ENCODE measurements at regions not wholly inside any gene's neighbourhood (a gene's known extent, or its start where the extent isn't known, plus 50 kb on each side); places are given as distances from the start of the nearest gene placed in this dataset.

- H3K9me3 ChIP-seq (ENCODE audit: control insufficient read depth, low read depth, low read length): no peaks in the 10 kb centered on the region
- H3K9ac ChIP-seq (ENCODE audit: low read length): no peak overlapping the region
- H3K27ac ChIP-seq (ENCODE audit: low read length): no peak overlapping the region
- H3K27me3 ChIP-seq (ENCODE audit: control insufficient read depth, insufficient read depth, low read length): no peaks in the 10 kb centered on the region
- H3K36me3 ChIP-seq (ENCODE audit: control insufficient read depth, low read depth, low read length): no peaks in the 10 kb centered on the region
- no peak overlapping the region for H3K4me3 ChIP-seq (ENCODE audit: low read length)
- H3K4me1 ChIP-seq (ENCODE audit: control insufficient read depth, low read depth, low read length): no peaks in the 10 kb centered on the region
These were observed 1135.7 kb downstream of the IGSF11 start for GRCh38 chr3:117898722-117899522.

- H3K9ac ChIP-seq (ENCODE audit: low read length): no peak overlapping the region
- H3K27me3 ChIP-seq (ENCODE audit: control insufficient read depth, insufficient read depth, low read length): no peaks in the 10 kb centered on the region
- H3K36me3 ChIP-seq (ENCODE audit: control insufficient read depth, low read depth, low read length): no peaks in the 10 kb centered on the region
- H3K9me3 ChIP-seq (ENCODE audit: control insufficient read depth, low read depth, low read length): no peaks in the 10 kb centered on the region
- H3K4me1 ChIP-seq (ENCODE audit: control insufficient read depth, low read depth, low read length): no peaks in the 10 kb centered on the region
- no peak overlapping the region for H3K27ac ChIP-seq (ENCODE audit: low read length)
- H3K4me3 ChIP-seq (ENCODE audit: low read length): no peak overlapping the region
These were observed 1131.4 kb downstream of the IGSF11 start for GRCh38 chr3:117903226-117903625.

GRCh38 chr3:117910820-117911521, 1123.7 kb downstream of the IGSF11 start:
- Histone ChIP-seq H3K27me3 (ENCODE audit: control insufficient read depth, insufficient read depth, low read length) (no peaks in the 10 kb centered on the region), H3K27ac (ENCODE audit: low read length) (no peak overlapping the region), H3K4me3 (ENCODE audit: low read length) (no peak overlapping the region), H3K9ac (ENCODE audit: low read length) (no peak overlapping the region), H3K9me3 (ENCODE audit: control insufficient read depth, low read depth, low read length) (no peaks in the 10 kb centered on the region), H3K4me1 (ENCODE audit: control insufficient read depth, low read depth, low read length) (peaks cover 9% of the 10 kb centered on the region), H3K36me3 (ENCODE audit: control insufficient read depth, low read depth, low read length) (no peaks in the 10 kb centered on the region)

GRCh38 chr3:117912352-117912751, 1122.3 kb downstream of the IGSF11 start:
- H3K4me3 ChIP-seq (ENCODE audit: low read length): no peak overlapping the region
- no peak overlapping the region for H3K27ac ChIP-seq (ENCODE audit: low read length)
- no peak overlapping the region for H3K9ac ChIP-seq (ENCODE audit: low read length)
- no peaks in the 10 kb centered on the region for H3K36me3 ChIP-seq (ENCODE audit: control insufficient read depth, low read depth, low read length)
- peaks cover 9% of the 10 kb centered on the region for H3K4me1 ChIP-seq (ENCODE audit: control insufficient read depth, low read depth, low read length)
- no peaks in the 10 kb centered on the region for H3K9me3 ChIP-seq (ENCODE audit: control insufficient read depth, low read depth, low read length)
- no peaks in the 10 kb centered on the region for H3K27me3 ChIP-seq (ENCODE audit: control insufficient read depth, insufficient read depth, low read length)

GRCh38 chr3:117914540-117915100, 1120.0 kb downstream of the IGSF11 start:
- Histone ChIP-seq H3K9ac (ENCODE audit: low read length) (no peak overlapping the region), H3K4me3 (ENCODE audit: low read length) (no peak overlapping the region), H3K36me3 (ENCODE audit: control insufficient read depth, low read depth, low read length) (no peaks in the 10 kb centered on the region), H3K27ac (ENCODE audit: low read length) (no peak overlapping the region), H3K4me1 (ENCODE audit: control insufficient read depth, low read depth, low read length) (peaks cover 9% of the 10 kb centered on the region), H3K9me3 (ENCODE audit: control insufficient read depth, low read depth, low read length) (no peaks in the 10 kb centered on the region), H3K27me3 (ENCODE audit: control insufficient read depth, insufficient read depth, low read length) (no peaks in the 10 kb centered on the region)

GRCh38 chr3:117916839-117917238, 1117.8 kb downstream of the IGSF11 start:
- H3K4me3 ChIP-seq (ENCODE audit: low read length): no peak overlapping the region

GRCh38 chr3:117919621-117920020, 1115.0 kb downstream of the IGSF11 start:
- Histone ChIP-seq H3K9me3 (ENCODE audit: control insufficient read depth, low read depth, low read length) (no peaks in the 10 kb centered on the region), H3K27ac (ENCODE audit: low read length) (no peak overlapping the region), H3K9ac (ENCODE audit: low read length) (no peak overlapping the region), H3K36me3 (ENCODE audit: control insufficient read depth, low read depth, low read length) (no peaks in the 10 kb centered on the region), H3K4me1 (ENCODE audit: control insufficient read depth, low read depth, low read length) (peaks cover 15% of the 10 kb centered on the region), H3K4me3 (ENCODE audit: low read length) (no peak overlapping the region), H3K27me3 (ENCODE audit: control insufficient read depth, insufficient read depth, low read length) (no peaks in the 10 kb centered on the region)

More at GRCh38 chr3:117916839-117917238, 1117.8 kb downstream of the IGSF11 start:
- H3K4me1 ChIP-seq (ENCODE audit: control insufficient read depth, low read depth, low read length): peaks cover 9% of the 10 kb centered on the region
- H3K36me3 ChIP-seq (ENCODE audit: control insufficient read depth, low read depth, low read length): no peaks in the 10 kb centered on the region
- no peak overlapping the region for H3K27ac ChIP-seq (ENCODE audit: low read length)
- H3K9me3 ChIP-seq (ENCODE audit: control insufficient read depth, low read depth, low read length): no peaks in the 10 kb centered on the region
- H3K9ac ChIP-seq (ENCODE audit: low read length): no peak overlapping the region
- H3K27me3 ChIP-seq (ENCODE audit: control insufficient read depth, insufficient read depth, low read length): no peaks in the 10 kb centered on the region

- Histone ChIP-seq H3K27ac (ENCODE audit: low read length) (no peak overlapping the region), H3K27me3 (ENCODE audit: control insufficient read depth, insufficient read depth, low read length) (no peaks in the 10 kb centered on the region), H3K9me3 (ENCODE audit: control insufficient read depth, low read depth, low read length) (no peaks in the 10 kb centered on the region)
These were observed 1114.3 kb downstream of the IGSF11 start for GRCh38 chr3:117920253-117920898.

GRCh38 chr3:117921411-117921810, 1113.2 kb downstream of the IGSF11 start:
- Histone ChIP-seq H3K27me3 (ENCODE audit: control insufficient read depth, insufficient read depth, low read length) (no peaks in the 10 kb centered on the region), H3K36me3 (ENCODE audit: control insufficient read depth, low read depth, low read length) (no peaks in the 10 kb centered on the region), H3K9ac (ENCODE audit: low read length) (no peak overlapping the region), H3K9me3 (ENCODE audit: control insufficient read depth, low read depth, low read length) (no peaks in the 10 kb centered on the region), H3K4me1 (ENCODE audit: control insufficient read depth, low read depth, low read length) (peaks cover 15% of the 10 kb centered on the region), H3K27ac (ENCODE audit: low read length) (no peak overlapping the region), H3K4me3 (ENCODE audit: low read length) (no peak overlapping the region)

More at GRCh38 chr3:117920253-117920898, 1114.3 kb downstream of the IGSF11 start:
- H3K36me3 ChIP-seq (ENCODE audit: control insufficient read depth, low read depth, low read length): no peaks in the 10 kb centered on the region
- no peak overlapping the region for H3K9ac ChIP-seq (ENCODE audit: low read length)
- peaks cover 15% of the 10 kb centered on the region for H3K4me1 ChIP-seq (ENCODE audit: control insufficient read depth, low read depth, low read length)
- no peak overlapping the region for H3K4me3 ChIP-seq (ENCODE audit: low read length)

GRCh38 chr3:117922039-117922438, 1112.6 kb downstream of the IGSF11 start:
- H3K27me3 ChIP-seq (ENCODE audit: control insufficient read depth, insufficient read depth, low read length): no peaks in the 10 kb centered on the region
- H3K4me3 ChIP-seq (ENCODE audit: low read length): no peak overlapping the region
- no peaks in the 10 kb centered on the region for H3K36me3 ChIP-seq (ENCODE audit: control insufficient read depth, low read depth, low read length)
- H3K9me3 ChIP-seq (ENCODE audit: control insufficient read depth, low read depth, low read length): no peaks in the 10 kb centered on the region
- no peak overlapping the region for H3K27ac ChIP-seq (ENCODE audit: low read length)
- H3K9ac ChIP-seq (ENCODE audit: low read length): no peak overlapping the region
- H3K4me1 ChIP-seq (ENCODE audit: control insufficient read depth, low read depth, low read length): peaks cover 15% of the 10 kb centered on the region

- H3K36me3 ChIP-seq (ENCODE audit: control insufficient read depth, low read depth, low read length): no peaks in the 10 kb centered on the region
- H3K9ac ChIP-seq (ENCODE audit: low read length): no peak overlapping the region
- H3K4me3 ChIP-seq (ENCODE audit: low read length): no peak overlapping the region
- H3K4me1 ChIP-seq (ENCODE audit: control insufficient read depth, low read depth, low read length): peaks cover 6% of the 10 kb centered on the region
- H3K27me3 ChIP-seq (ENCODE audit: control insufficient read depth, insufficient read depth, low read length): no peaks in the 10 kb centered on the region
- no peak overlapping the region for H3K27ac ChIP-seq (ENCODE audit: low read length)
- no peaks in the 10 kb centered on the region for H3K9me3 ChIP-seq (ENCODE audit: control insufficient read depth, low read depth, low read length)
These were observed 1107.8 kb downstream of the IGSF11 start for GRCh38 chr3:117926819-117927218.

All from iPS-18a (cell line).